ENCODE measurements at regions not wholly inside any gene's neighbourhood (a gene's known extent, or its start where the extent isn't known, plus 50 kb on each side); places are given as distances from the start of the nearest gene placed in this dataset.

- TF ChIP-seq GATA2 (IDR thresholded peaks at IDR 0.05; ENCODE audit: low read depth, low read length) (no peak), GATA3 (IDR thresholded peaks at IDR 0.05; ENCODE audit: low read depth, low read length) (no peak)
Measured at GRCh38 chr5:28084069-28084468, 1045.7 kb upstream of the CDH9 start.
